Stimulated activated CD8-positive, alpha-beta memory T cell treated with anti-CD3 and anti-CD28 coated beads, Interleukin-12 subunit alpha, Interleukin-12 subunit beta, amount 100 ng/mL, for 1 hour (primary cell): ENCODE measurements at regions not wholly inside any gene's neighbourhood (a gene's known extent, or its start where the extent isn't known, plus 50 kb on each side); places are given as distances from the start of the nearest gene placed in this dataset.
"Not testable (repeated sequence)": the region's sequence is repeated elsewhere in the genome, so short reads cannot be mapped to it uniquely, and the experiment has no call there.

Source experiments
- DNase-seq: peaks from one replicate; pipeline ENCODE4 v3.0.0-alpha.2; 2020; ENCODE audit warnings: low read depth

GRCh38 chr1:200281201-200281835, 128.5 kb downstream of the ZNF281 start:
- DNase-seq, result no peak

GRCh38 chr1:200279810-200280411, 129.9 kb downstream of the ZNF281 start:
- DNase-seq, result no peak

- DNase-seq, result no peak
Observed at GRCh38 chr1:200275816-200276453, 133.9 kb downstream of the ZNF281 start.

GRCh38 chr1:200275415-200275814, 134.4 kb downstream of the ZNF281 start:
- DNase-seq, result no peak

GRCh38 chr1:200274116-200274515, 135.7 kb downstream of the ZNF281 start:
- no peak for DNase-seq

- no peak for DNase-seq
Observed at GRCh38 chr1:200272481-200273068, 137.3 kb downstream of the ZNF281 start.

GRCh38 chr1:200269256-200269655, 140.6 kb downstream of the ZNF281 start:
- DNase-seq, result no peak

- no peak for DNase-seq
Observed at GRCh38 chr1:200267937-200268336, 141.9 kb downstream of the ZNF281 start.

GRCh38 chr1:200267458-200267857, 142.4 kb downstream of the ZNF281 start:
- DNase-seq, result no peak

GRCh38 chr1:200266871-200267270, 143.0 kb downstream of the ZNF281 start:
- DNase-seq, result no peak

GRCh38 chr1:200265881-200266280, 144.0 kb downstream of the ZNF281 start:
- no peak for DNase-seq

- no peak for DNase-seq
Observed at GRCh38 chr1:200265104-200265503, 144.7 kb downstream of the ZNF281 start.

- DNase-seq, result no peak
Observed at GRCh38 chr1:200263203-200263602, 146.6 kb downstream of the ZNF281 start.

GRCh38 chr1:200262326-200262965, 147.4 kb downstream of the ZNF281 start:
- no peak for DNase-seq

- DNase-seq, result no peak
Observed at GRCh38 chr1:200260597-200261335, 149.1 kb downstream of the ZNF281 start.

GRCh38 chr1:200258447-200259375, 151.1 kb downstream of the ZNF281 start:
- DNase-seq, result no peak

GRCh38 chr1:200257235-200257634, 152.6 kb downstream of the ZNF281 start:
- DNase-seq, result no peak

- not testable (repeated sequence) for DNase-seq
Observed at GRCh38 chr1:200254602-200255001, 155.2 kb downstream of the ZNF281 start.

GRCh38 chr1:200253774-200254495, 155.9 kb downstream of the ZNF281 start:
- DNase-seq, result no peak

GRCh38 chr1:200252531-200252930, 157.3 kb downstream of the ZNF281 start:
- DNase-seq, result no peak
